ENCODE measurements at regions not wholly inside any gene's neighbourhood (a gene's known extent, or its start where the extent isn't known, plus 50 kb on each side); places are given as distances from the start of the nearest gene placed in this dataset.

GRCh38 chr3:94972066-94972465 lies 909.2 kb downstream of the NSUN3 start:
- no peak for TF ChIP-seq CTCF (IDR thresholded peaks at IDR 0.05)
- no peak for TF ChIP-seq EZH2 (IDR thresholded peaks at IDR 0.05; ENCODE audit: borderline replicate concordance, insufficient read depth, low read depth, low read length, poor library complexity, severe bottlenecking)

Data from B cell (primary cell).